ENCODE measurements at regions not wholly inside any gene's neighbourhood (a gene's known extent, or its start where the extent isn't known, plus 50 kb on each side); places are given as distances from the start of the nearest gene placed in this dataset.

DNA sequence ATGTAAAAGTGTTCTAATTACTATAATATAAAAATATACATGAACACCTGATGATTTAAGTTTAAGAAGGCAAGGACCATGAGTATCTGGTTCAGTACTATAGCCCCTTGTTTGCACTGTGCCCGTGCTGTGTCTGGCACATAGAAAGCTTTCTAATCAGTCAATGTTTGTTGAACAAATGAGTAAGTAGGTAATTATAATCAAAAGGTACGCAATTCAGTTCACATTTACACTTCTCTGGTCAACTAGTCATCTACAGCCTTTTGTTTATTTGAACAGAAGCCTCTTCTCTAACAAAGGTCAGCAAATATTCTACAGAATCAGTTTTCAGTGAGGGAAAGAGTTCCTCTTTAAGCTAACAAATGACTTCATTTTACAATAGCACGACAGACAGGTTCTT is 523.3 kb downstream of the SMARCA1 start:
- Histone ChIP-seq H3K4me1 (no peaks in the 10 kb centered on the region), H3K4me3 (no peak overlapping the region), H3K4me2 (no peak overlapping the region), H3K9me3 (no peaks in the 10 kb centered on the region), H3K27ac (no peak overlapping the region)
- ChIA-PET POLR2A (no interaction called here), CTCF (no interaction called here)
- 11% methylated on average over 3 of the region's 3 CpGs for WGBS (ENCODE audit: missing lambda C conversion rate)
- DNase-seq (ENCODE audit: low read depth in 1 of 2, low spot score in 1 of 2) (no peak), FAIRE-seq (no peak), ATAC-seq (no peak)
- TF ChIP-seq MYC (IDR thresholded peaks at IDR 0.05; ENCODE audit: borderline replicate concordance, low read length) (no peak), CBX2 (IDR thresholded peaks at IDR 0.05; ENCODE audit: borderline replicate concordance, low read depth) (no peak), KDM5A (IDR thresholded peaks at IDR 0.05) (no peak), REST (IDR thresholded peaks at IDR 0.05) (no peak), RFX5 (IDR thresholded peaks at IDR 0.05) (no peak), HDAC2 (IDR thresholded peaks at IDR 0.05) (no peak), EP300 (IDR thresholded peaks at IDR 0.05) (no peak), MAFK (IDR thresholded peaks at IDR 0.05; ENCODE audit: partially characterized antibody) (no peak), EHMT2 (IDR thresholded peaks at IDR 0.05; ENCODE audit: low read depth) (no peak), FOXS1 (CRISPR knock-in tag; IDR thresholded peaks at IDR 0.05) (no peak), RCOR1 (IDR thresholded peaks at IDR 0.05; ENCODE audit: low read depth, low read length) (no peak), MAX (IDR thresholded peaks at IDR 0.05) (no peak), RAD21 (conservative IDR thresholded peaks at IDR 0.05 in 1 of 2, IDR thresholded peaks at IDR 0.05 in 1 of 2) (no peak), HOXA7 (CRISPR knock-in tag; IDR thresholded peaks at IDR 0.05) (no peak), HOXB5 (CRISPR knock-in tag; IDR thresholded peaks at IDR 0.05) (no peak), HMGXB4 (CRISPR knock-in tag; IDR thresholded peaks at IDR 0.05; ENCODE audit: borderline replicate concordance) (no peak), KDM1A (IDR thresholded peaks at IDR 0.05; ENCODE audit: low read depth) (no peak), RNF2 (IDR thresholded peaks at IDR 0.05; ENCODE audit: borderline replicate concordance, low read depth) (no peak)
- TF ChIP-seq, protein P1, sequence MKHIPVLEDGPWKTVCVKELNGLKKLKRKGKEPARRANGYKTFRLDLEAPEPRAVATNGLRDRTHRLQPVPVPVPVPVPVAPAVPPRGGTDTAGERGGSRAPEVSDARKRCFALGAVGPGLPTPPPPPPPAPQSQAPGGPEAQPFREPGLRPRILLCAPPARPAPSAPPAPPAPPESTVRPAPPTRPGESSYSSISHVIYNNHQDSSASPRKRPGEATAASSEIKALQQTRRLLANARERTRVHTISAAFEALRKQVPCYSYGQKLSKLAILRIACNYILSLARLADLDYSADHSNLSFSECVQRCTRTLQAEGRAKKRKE (CRISPR knock-in tag; IDR thresholded peaks at IDR 0.05; ENCODE audit: low read depth), result no peak

GRCh38 chrX:128992107-128992971 is 531.0 kb downstream of the SMARCA1 start:
- H3K4me3 ChIP-seq, result no peak overlapping the region
- CTCF ChIA-PET, result no interaction called here
- POLR2A ChIA-PET, result no interaction called here
- ATAC-seq (no peak), DNase-seq (ENCODE audit: low read depth in 1 of 2, low spot score in 1 of 2) (no peak), FAIRE-seq (no peak)
- 50% methylated on average over 1 of the region's 4 CpGs for WGBS (ENCODE audit: missing lambda C conversion rate)
- no peak overlapping the region for H3K4me2 ChIP-seq
- H3K4me1 ChIP-seq, result no peaks in the 10 kb centered on the region
- H3K27ac ChIP-seq, result no peak overlapping the region
- H3K9me3 ChIP-seq, result no peaks in the 10 kb centered on the region
- TF ChIP-seq RFX5 (IDR thresholded peaks at IDR 0.05) (no peak), ZC3H11A (IDR thresholded peaks at IDR 0.05) (no peak), NPAS2 (CRISPR knock-in tag; IDR thresholded peaks at IDR 0.05; ENCODE audit: borderline replicate concordance) (no peak), JUNB (IDR thresholded peaks at IDR 0.05) (no peak), RNF2 (IDR thresholded peaks at IDR 0.05; ENCODE audit: borderline replicate concordance, low read depth) (no peak), FOSL2 (IDR thresholded peaks at IDR 0.05) (no peak), FOSL2 (CRISPR knock-in tag; IDR thresholded peaks at IDR 0.05) (no peak), CBX2 (IDR thresholded peaks at IDR 0.05; ENCODE audit: borderline replicate concordance, low read depth) (no peak), ESRRA (IDR thresholded peaks at IDR 0.05; ENCODE audit: borderline replicate concordance, low read length) (no peak), TP53 (CRISPR knock-in tag; IDR thresholded peaks at IDR 0.05) (no peak), RAD21 (conservative IDR thresholded peaks at IDR 0.05 in 1 of 2, IDR thresholded peaks at IDR 0.05 in 1 of 2) (no peak), NFE2L2 (conservative IDR thresholded peaks at IDR 0.05; ENCODE audit: low read length) (no peak)
- TF ChIP-seq, protein P1 (CRISPR knock-in tag; IDR thresholded peaks at IDR 0.05; ENCODE audit: low read depth), result no peak
- TF ChIP-seq, protein P2, sequence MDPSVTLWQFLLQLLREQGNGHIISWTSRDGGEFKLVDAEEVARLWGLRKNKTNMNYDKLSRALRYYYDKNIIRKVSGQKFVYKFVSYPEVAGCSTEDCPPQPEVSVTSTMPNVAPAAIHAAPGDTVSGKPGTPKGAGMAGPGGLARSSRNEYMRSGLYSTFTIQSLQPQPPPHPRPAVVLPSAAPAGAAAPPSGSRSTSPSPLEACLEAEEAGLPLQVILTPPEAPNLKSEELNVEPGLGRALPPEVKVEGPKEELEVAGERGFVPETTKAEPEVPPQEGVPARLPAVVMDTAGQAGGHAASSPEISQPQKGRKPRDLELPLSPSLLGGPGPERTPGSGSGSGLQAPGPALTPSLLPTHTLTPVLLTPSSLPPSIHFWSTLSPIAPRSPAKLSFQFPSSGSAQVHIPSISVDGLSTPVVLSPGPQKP (IDR thresholded peaks at IDR 0.05; ENCODE audit: low read depth, low read length), result no peak

Data from A549 (cell line).